ES-I3 (cell line): ENCODE measurements at regions not wholly inside any gene's neighbourhood (a gene's known extent, or its start where the extent isn't known, plus 50 kb on each side); places are given as distances from the start of the nearest gene placed in this dataset.

Source experiments
- H3K36me3 ChIP-seq: 2 replicates; pipeline ENCODE4 v1.6.1; 2013; ENCODE audit warnings: mild to moderate bottlenecking, low read length, control low read depth, moderate library complexity; ENCODE audit not compliant: insufficient read depth
- H3K4me1 ChIP-seq: 2 replicates; pipeline ENCODE4 v1.6.1; 2013; ENCODE audit warnings: mild to moderate bottlenecking, control low read depth, low read length; ENCODE audit not compliant: insufficient read depth
- H3K9ac ChIP-seq: 2 replicates; pipeline ENCODE4 v1.6.1; 2013; ENCODE audit warnings: low read depth, mild to moderate bottlenecking, low read length, moderate library complexity
- H3K9me3 ChIP-seq: 2 replicates; pipeline ENCODE4 v1.6.1; 2013; ENCODE audit warnings: mild to moderate bottlenecking, low read length, moderate library complexity; ENCODE audit not compliant: control insufficient read depth, insufficient read depth

DNA sequence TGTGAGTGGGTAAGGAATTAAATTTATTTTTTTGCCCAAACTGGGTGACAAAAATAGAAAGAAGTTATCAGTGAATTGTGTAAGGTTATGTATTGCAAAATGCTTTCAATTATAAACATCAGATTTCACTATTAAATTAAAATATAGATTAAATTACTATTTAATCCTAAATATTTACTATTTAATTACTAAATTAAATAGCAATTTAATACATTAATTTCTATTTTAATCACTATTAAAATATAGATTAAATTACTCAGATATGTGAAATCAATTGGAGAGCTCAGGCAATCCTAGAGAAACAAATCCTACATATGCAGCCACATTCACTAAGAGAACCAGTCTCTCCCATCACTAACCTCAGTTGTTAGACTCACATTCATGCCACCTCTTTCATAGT lies 2075.8 kb downstream of the MRPL39 start:
- Histone ChIP-seq H3K36me3 (no peaks in the 10 kb centered on the region), H3K9me3 (no peaks in the 10 kb centered on the region), H3K4me1 (no peaks in the 10 kb centered on the region), H3K9ac (no peak overlapping the region)

DNA sequence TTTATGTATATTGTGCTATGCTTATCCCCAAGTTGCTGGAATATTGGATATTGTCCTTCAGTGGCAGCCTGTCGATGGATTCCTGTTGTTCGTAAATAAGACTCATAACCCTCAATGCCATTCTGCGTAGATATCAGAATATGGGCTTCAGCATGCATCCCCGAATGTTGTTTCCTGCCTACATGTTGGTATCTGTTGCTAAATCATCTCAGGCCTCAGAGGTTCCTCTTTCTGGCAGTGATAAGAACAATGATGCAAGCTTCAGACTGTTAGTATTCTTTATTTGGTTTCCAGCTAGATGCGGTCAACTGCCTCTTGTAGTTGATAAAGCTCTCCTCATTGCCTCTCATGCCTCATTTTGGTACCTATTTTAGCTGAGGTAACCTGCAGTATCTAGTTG lies 2082.6 kb downstream of the MRPL39 start:
- no peaks in the 10 kb centered on the region for H3K9me3 ChIP-seq
- H3K9ac ChIP-seq: no peak overlapping the region
- no peaks in the 10 kb centered on the region for H3K36me3 ChIP-seq
- no peaks in the 10 kb centered on the region for H3K4me1 ChIP-seq

DNA sequence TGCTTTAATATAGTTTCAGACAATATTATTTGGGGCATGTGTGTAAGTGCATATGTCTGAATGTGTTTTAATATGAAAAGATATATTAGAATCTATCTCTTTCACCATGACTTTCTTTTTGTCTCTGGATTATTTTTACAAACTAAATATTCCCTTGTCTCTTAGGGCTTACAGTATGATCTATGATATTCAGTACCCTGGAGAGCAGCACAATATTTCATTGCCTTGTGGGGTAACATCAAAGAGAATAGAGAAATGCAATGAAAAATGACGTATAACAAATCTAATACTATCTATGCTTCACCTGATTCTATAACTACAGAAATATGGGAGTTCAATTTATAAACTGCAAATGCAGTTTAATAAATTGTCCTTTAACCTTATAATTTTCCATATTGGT lies 2084.5 kb downstream of the MRPL39 start:
- no peaks in the 10 kb centered on the region for H3K36me3 ChIP-seq
- H3K4me1 ChIP-seq: no peaks in the 10 kb centered on the region
- no peak overlapping the region for H3K9ac ChIP-seq
- H3K9me3 ChIP-seq: no peaks in the 10 kb centered on the region

DNA sequence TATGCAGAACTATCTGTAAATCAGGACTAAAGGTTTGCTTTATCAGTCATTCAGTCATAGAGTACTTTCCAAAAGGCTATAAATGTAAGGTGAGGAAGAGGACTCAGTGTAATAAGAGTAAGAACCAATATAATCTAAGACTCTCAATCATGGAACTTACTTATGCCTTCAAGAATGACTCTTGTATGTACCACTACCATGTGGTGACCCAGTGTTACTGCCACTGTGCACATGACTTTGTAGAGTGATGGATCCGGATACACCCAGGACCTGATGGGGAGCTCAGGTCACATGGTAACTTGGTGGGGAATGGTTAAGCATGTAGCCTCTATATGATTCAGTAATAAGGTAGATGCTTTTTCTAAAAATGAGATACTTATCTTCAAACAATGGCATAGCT lies 2099.8 kb downstream of the MRPL39 start:
- no peak overlapping the region for H3K9ac ChIP-seq

DNA sequence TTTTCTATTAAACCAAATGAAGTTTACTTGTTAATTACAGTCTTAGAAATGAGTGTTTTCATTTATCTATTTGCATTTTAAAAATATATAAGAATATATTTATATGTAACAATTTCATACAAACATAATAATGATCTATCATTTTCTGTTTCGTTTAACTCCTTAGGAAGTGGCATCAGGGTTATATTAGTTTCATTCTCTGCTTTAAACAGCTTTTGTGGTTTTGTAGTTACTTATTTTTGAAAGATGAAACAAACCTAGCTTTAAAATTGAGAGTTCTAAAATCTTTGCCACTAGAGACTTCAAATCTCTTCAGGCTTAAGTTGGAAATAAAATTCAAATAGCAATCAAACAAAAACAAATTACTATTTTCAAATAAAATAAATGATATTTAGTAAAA lies 2110.6 kb downstream of the MRPL39 start:
- no peaks in the 10 kb centered on the region for H3K36me3 ChIP-seq
- H3K9me3 ChIP-seq: no peaks in the 10 kb centered on the region
- H3K9ac ChIP-seq: no peak overlapping the region
- no peaks in the 10 kb centered on the region for H3K4me1 ChIP-seq

More for the DNA sequence above, 2099.8 kb downstream of the MRPL39 start:
- no peaks in the 10 kb centered on the region for H3K36me3 ChIP-seq
- H3K9me3 ChIP-seq: no peaks in the 10 kb centered on the region
- no peaks in the 10 kb centered on the region for H3K4me1 ChIP-seq

DNA sequence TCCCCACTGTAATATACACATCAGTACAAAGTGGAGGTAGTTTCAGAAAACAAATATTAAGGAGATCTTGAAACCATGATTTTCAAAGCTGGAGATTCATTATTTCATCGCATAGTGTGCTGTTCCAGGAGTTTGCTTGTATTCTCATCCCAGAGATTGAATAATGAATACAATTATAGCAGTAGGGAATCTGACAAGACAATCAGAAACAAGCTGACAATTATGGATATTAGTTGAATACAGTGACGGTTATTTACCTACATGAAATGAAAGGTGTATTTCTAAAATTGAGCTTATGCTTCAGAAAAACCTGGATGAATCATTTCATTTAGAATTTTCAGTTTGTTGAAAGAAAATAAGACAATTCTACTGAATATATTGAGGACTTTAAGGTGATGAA lies 2119.0 kb downstream of the MRPL39 start:
- no peak overlapping the region for H3K9ac ChIP-seq
- H3K9me3 ChIP-seq: no peaks in the 10 kb centered on the region
- H3K36me3 ChIP-seq: no peaks in the 10 kb centered on the region
- H3K4me1 ChIP-seq: no peaks in the 10 kb centered on the region

DNA sequence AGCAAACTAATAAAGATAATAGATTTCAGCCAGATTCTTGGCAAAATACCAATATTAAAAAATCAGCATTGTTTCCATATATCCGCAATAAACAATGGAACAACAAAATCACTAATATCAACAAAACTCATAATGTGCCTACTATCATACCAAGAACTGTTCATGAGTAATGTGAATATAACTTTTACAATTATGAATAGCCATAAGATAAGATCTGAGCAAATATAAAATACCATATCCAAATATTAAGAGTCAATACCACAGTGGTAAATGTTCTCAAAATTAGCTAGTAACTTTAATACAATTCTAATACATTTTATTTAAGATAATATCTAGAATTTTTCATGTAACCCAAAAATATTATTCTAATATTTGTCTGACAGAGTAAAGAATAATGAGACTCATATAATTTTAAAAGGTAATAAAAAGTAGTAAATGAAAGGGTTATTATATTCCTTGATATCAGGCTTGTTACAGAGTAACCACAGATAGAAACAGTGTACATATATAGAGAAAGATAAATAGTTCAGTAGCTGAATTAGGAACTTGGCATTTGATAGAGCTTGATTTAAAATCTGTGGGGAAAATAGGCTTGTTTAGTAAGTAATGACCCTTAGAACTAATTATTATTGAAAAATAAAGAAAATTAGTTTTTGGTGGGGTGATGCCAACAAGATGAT lies 2126.6 kb downstream of the MRPL39 start:
- Histone ChIP-seq H3K36me3 (no peaks in the 10 kb centered on the region), H3K4me1 (no peaks in the 10 kb centered on the region; the same call in 1 of the 2 replicates), H3K9me3 (no peaks in the 10 kb centered on the region), H3K9ac (no peak overlapping the region)

DNA sequence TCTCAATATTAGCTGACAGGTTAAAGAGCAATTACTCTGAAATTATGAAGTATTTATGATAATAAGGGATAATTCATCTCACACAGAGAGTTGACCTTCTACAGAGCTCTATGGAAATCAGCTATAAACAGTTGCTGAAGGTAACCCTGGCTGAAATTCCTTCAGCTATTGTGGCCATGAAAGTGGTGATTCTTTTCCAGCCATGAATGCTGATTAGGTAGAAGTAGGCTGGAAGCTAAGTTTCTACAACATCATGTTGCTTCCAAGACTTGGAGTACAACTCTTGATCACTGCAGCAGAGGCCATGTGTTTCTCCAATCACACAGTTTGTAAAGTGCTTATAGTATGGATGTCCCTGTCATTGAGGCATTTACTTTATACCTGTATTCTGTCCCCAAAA lies 2128.9 kb downstream of the MRPL39 start:
- no peak overlapping the region for H3K9ac ChIP-seq

DNA sequence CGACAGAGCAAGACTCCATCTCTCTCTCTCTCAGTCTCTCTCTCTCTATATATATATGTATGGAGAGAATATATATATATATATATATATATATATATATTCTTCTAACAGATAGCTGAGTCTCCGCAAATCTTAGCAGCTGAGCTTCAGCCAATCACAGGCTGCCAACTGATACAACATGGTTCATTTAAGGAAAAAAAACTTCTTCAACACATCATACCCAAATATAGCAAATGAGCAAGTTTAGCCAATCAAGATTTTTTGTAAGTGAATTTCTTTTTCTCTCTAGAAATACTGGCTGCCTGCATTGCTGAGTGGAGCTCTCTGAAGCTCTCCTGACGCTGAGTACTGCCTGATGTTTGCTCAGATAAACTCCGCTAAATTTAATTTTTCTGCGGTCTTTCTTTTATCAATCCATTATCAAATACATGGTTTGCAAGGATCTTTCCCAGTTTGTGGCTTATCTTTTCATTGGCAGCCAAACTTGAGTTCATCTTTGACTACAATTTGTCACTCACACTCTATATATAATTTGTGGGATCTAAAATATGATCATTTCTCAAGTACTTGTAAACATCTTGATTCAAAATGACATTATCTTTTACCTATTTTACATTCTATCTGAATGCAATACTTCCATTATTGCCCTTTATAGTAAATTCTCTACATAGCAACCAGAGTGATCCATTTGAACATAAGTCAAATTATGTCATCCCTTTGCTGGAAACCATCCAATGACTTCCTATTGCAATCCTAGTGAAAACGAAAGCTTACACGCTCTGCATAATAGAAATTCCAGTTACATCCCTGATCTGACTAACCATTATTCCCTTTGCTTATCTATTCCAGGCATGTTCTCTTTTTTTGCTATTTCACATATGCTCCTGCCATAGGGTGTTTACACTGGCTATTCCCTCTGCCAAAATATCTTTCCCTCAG lies 2131.7 kb downstream of the MRPL39 start:
- Histone ChIP-seq H3K4me1 (no peaks in the 10 kb centered on the region; the same call in 1 of the 2 replicates), H3K9ac (no peak overlapping the region), H3K36me3 (no peaks in the 10 kb centered on the region), H3K9me3 (no peaks in the 10 kb centered on the region)

More for the DNA sequence above, 2128.9 kb downstream of the MRPL39 start:
- Histone ChIP-seq H3K4me1 (no peaks in the 10 kb centered on the region; the same call in 1 of the 2 replicates), H3K36me3 (no peaks in the 10 kb centered on the region), H3K9me3 (no peaks in the 10 kb centered on the region)

DNA sequence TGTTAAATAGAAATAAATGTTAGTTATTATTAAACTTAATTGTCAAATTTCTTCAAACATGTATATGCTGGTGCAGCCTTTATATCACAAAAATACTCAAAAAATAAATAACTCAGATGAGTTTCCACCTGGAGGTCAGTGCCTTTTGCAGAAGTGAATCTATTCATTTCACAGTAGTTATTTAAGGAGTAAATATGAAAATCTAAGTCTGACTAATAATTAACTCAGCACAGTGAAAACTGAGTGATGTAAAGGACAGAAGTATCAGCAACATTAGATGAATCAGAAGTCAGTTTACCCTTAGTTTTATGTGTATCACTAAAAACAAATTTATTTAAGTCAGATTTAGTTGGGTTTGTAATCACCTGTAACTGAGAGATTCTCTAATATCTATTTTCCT lies 2135.4 kb downstream of the MRPL39 start:
- H3K4me1 ChIP-seq: no peaks in the 10 kb centered on the region
- no peaks in the 10 kb centered on the region for H3K9me3 ChIP-seq
- H3K36me3 ChIP-seq: no peaks in the 10 kb centered on the region
- no peak overlapping the region for H3K9ac ChIP-seq

DNA sequence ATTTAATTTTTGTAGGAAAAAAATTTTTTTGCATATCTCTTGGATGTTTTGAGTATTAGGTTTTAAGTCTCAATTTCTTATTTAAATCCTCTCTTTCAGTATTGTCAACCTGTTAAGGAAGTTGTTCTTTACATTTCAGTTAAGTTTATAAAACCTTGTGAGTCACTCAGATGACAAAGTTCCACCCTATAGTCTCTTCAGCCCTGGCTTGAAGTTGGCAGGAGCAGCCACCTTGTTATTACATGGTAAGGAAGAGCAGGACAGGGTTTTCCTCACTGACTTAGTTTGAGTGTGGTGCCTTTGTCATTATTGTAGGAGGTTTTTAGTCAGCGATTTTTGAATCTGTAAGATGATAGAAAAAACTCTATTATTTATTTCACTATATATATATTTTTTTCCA lies 2143.9 kb downstream of the MRPL39 start:
- Histone ChIP-seq H3K4me1 (no peaks in the 10 kb centered on the region), H3K36me3 (no peaks in the 10 kb centered on the region), H3K9me3 (no peaks in the 10 kb centered on the region), H3K9ac (no peak overlapping the region)

DNA sequence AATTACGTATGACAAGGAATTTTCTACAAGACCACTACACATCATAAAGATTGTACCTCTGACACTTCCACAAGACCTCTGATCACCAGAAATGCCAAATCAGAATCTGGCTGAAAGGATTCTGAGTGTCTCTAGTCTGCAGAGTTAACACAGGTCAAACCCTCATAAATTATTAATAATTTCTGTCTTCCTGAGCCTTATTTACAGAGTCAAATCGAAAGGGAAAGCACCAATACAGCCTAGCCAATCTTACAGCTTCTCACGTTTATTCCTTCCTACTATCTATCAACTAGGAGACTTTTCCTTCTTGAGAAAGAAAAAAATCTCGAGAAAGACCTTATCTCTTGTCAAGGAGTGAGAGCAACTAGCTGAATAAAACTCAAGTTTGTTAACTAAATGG lies 2151.6 kb downstream of the MRPL39 start:
- no peaks in the 10 kb centered on the region for H3K4me1 ChIP-seq
- H3K36me3 ChIP-seq: no peaks in the 10 kb centered on the region
- H3K9me3 ChIP-seq: no peaks in the 10 kb centered on the region
- H3K9ac ChIP-seq: no peak overlapping the region

DNA sequence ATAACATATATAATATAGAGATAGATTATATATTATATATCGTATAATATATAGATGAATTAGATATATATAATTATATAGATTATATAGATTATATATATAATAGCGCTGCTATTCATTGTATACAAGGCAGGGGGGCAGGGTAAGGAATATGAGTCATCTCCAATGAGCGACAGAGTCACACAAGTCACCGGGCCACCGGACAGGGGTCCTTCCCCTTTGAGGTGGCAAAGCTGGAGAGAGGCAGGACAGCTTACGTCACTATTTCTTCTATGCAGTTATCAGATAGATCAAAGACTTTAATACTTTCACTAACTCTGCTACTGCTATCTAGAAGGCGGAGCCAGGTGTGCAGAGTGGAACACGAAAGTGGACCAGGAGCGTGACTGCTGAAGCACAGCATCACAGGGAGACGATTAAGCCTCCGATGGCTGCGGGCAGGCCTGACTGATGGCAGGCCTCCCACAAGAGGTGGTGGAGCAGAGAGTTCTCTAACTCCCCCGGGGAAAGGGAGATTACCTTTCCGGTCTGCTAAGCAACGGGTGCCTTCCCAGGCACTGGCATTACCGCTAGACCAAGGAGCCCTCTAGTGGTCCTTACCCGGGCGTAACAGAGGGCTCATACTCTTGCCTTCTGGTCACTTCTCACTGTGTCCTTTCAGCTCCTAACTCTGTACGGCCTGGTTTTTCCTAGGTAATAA lies 2154.7 kb downstream of the MRPL39 start:
- Histone ChIP-seq H3K9me3 (no peaks in the 10 kb centered on the region), H3K36me3 (no peaks in the 10 kb centered on the region), H3K4me1 (no peaks in the 10 kb centered on the region), H3K9ac (peak overlapping the region; percentile 39; the same call in 1 of the 2 replicates)

DNA sequence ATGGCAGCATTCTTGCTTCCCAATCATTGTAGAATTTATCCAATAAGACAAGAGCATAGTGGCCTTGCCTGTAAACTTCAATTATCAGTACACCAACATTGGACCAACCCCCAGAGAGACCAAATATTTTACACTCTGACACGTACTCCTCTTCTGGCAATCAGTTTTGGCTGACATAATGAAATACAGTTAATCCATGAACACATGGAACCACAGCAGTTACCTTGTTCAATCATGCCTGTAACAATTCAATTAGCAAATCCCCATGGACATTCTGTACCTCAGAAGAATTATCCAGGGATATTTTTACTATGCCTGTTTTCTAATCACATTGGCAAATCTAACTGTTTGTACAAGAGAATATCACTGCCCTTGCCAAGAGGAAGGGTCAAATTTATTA lies 2162.0 kb downstream of the MRPL39 start:
- no peak overlapping the region for H3K9ac ChIP-seq
- H3K36me3 ChIP-seq: no peaks in the 10 kb centered on the region
- H3K9me3 ChIP-seq: no peaks in the 10 kb centered on the region
- H3K4me1 ChIP-seq: no peaks in the 10 kb centered on the region
